Thymus (tissue), 11 donors: ENCODE measurements at regions not wholly inside any gene's neighbourhood (a gene's known extent, or its start where the extent isn't known, plus 50 kb on each side); places are given as distances from the start of the nearest gene placed in this dataset.
A peak's percentile ranks its signal among the peaks of the same experiment; 100 is the strongest.
"Not testable (repeated sequence)": the region's sequence is repeated elsewhere in the genome, so short reads cannot be mapped to it uniquely, and the experiment has no call there.

Experiments used
- DNase-seq, 9 donors: peaks; one replicate each; pipeline ENCODE4 v3.0.0-alpha.2; 2013; ENCODE audit warnings: low spot score in 9 of 9, low read depth in 6 of 9, missing footprints in 1 of 9
- H3K27ac ChIP-seq, 2 donors: one replicate each; pipeline ENCODE4 v1.5.1; 2013; ENCODE audit warnings: control low read depth in 1 of 2, low read depth in 1 of 2, low read length in 1 of 2, mild to moderate bottlenecking in 1 of 2, moderate library complexity in 1 of 2
- H3K27me3 ChIP-seq, 2 donors: one replicate each; pipeline ENCODE4 v1.5.1; 2013; ENCODE audit warnings: low read length in 1 of 2; ENCODE audit not compliant: control insufficient read depth in 2 of 2, insufficient read depth in 1 of 2
- H3K36me3 ChIP-seq, 2 donors: one replicate each; pipeline ENCODE4 v1.5.1; 2013; ENCODE audit warnings: low read length in 1 of 2, mild to moderate bottlenecking in 1 of 2, moderate library complexity in 1 of 2; ENCODE audit not compliant: control insufficient read depth in 2 of 2, insufficient read depth in 2 of 2
- H3K4me1 ChIP-seq, 2 donors: one replicate each; pipeline ENCODE4 v1.5.1; 2013; ENCODE audit warnings: low read length in 2 of 2; ENCODE audit not compliant: control insufficient read depth in 2 of 2, insufficient read depth in 2 of 2
- H3K4me3 ChIP-seq, 2 donors: one replicate each; pipeline ENCODE4 v1.5.1; 2013; ENCODE audit warnings: low read length in 2 of 2, control low read depth in 1 of 2, mild to moderate bottlenecking in 1 of 2
- H3K9me3 ChIP-seq, 2 donors: one replicate each; pipeline ENCODE4 v1.5.1; 2013; ENCODE audit warnings: low read length in 1 of 2, mild to moderate bottlenecking in 1 of 2; ENCODE audit not compliant: control insufficient read depth in 2 of 2, insufficient read depth in 1 of 2
- WGBS: extraction: QIAGEN DNeasy Blood & Tissue Kit; methylation state at CpG from one replicate; pipeline ENCODE4 v1.1.7; 2013; 5-methylcytosine and 5-hydroxymethylcytosine counted together
- donor health status: healthy.

- peak in 8 of 9 donors; percentile 29 to 74 (median 51) for DNase-seq
- Histone ChIP-seq H3K9me3 (no peaks in the 10 kb centered on the region), H3K27ac (no peak overlapping the region), H3K4me1 (peaks cover 0 to 2% of the 10 kb centered on the region in 2 donors), H3K27me3 (peaks cover 0 to 4% of the 10 kb centered on the region in 2 donors), H3K4me3 (no peak overlapping the region), H3K36me3 (no peaks in the 10 kb centered on the region)
- 83% methylated on average over 7 of the region's 7 CpGs for WGBS
Observed at GRCh38 chr7:3154881-3155494, 111.3 kb upstream of the CARD11 start.

- H3K4me1 ChIP-seq: no peaks in the 10 kb centered on the region
- no peaks in the 10 kb centered on the region for H3K36me3 ChIP-seq
- H3K27ac ChIP-seq: no peak overlapping the region
- H3K9me3 ChIP-seq: no peaks in the 10 kb centered on the region
- peaks cover 0 to 4% of the 10 kb centered on the region in 2 donors for H3K27me3 ChIP-seq
- H3K4me3 ChIP-seq: no peak overlapping the region
- 97% methylated on average over 9 of the region's 9 CpGs for WGBS
- DNase-seq: no peak
Observed at GRCh38 chr7:3156508-3156907, 112.8 kb upstream of the CARD11 start.

- Histone ChIP-seq H3K4me3 (no peak overlapping the region), H3K36me3 (no peaks in the 10 kb centered on the region), H3K4me1 (no peaks in the 10 kb centered on the region), H3K9me3 (no peaks in the 10 kb centered on the region), H3K27me3 (peaks cover 0 to 4% of the 10 kb centered on the region in 2 donors), H3K27ac (no peak overlapping the region)
- no peak for DNase-seq
- WGBS: 71% methylated on average over 20 of the region's 20 CpGs
Observed at GRCh38 chr7:3157566-3158287, 114.1 kb upstream of the CARD11 start.

GRCh38 chr7:3158341-3158760, 114.7 kb upstream of the CARD11 start:
- Histone ChIP-seq H3K9me3 (no peaks in the 10 kb centered on the region), H3K4me1 (no peaks in the 10 kb centered on the region), H3K27ac (no peak overlapping the region), H3K4me3 (no peak overlapping the region), H3K27me3 (peaks cover 0 to 4% of the 10 kb centered on the region in 2 donors), H3K36me3 (no peaks in the 10 kb centered on the region)
- no peak for DNase-seq
- 92% methylated on average over 11 of the region's 11 CpGs for WGBS

- Histone ChIP-seq H3K4me1 (no peaks in the 10 kb centered on the region), H3K27me3 (peaks cover 0 to 4% of the 10 kb centered on the region in 2 donors), H3K9me3 (no peaks in the 10 kb centered on the region), H3K27ac (no peak overlapping the region), H3K36me3 (no peaks in the 10 kb centered on the region), H3K4me3 (no peak overlapping the region)
- DNase-seq: no peak
- WGBS: 94% methylated on average over 4 of the region's 4 CpGs
Observed at GRCh38 chr7:3159039-3159438, 115.4 kb upstream of the CARD11 start.

GRCh38 chr7:3159445-3159844, 115.8 kb upstream of the CARD11 start:
- no peaks in the 10 kb centered on the region for H3K4me1 ChIP-seq
- H3K9me3 ChIP-seq: no peaks in the 10 kb centered on the region
- no peak overlapping the region for H3K27ac ChIP-seq
- H3K4me3 ChIP-seq: no peak overlapping the region
- H3K27me3 ChIP-seq: peaks cover 0 to 4% of the 10 kb centered on the region in 2 donors
- WGBS: 73% methylated on average over 3 of the region's 3 CpGs
- H3K36me3 ChIP-seq: no peaks in the 10 kb centered on the region
- DNase-seq: no peak

GRCh38 chr7:3159926-3160325, 116.3 kb upstream of the CARD11 start:
- H3K9me3 ChIP-seq, H3K4me3 ChIP-seq, H3K27ac ChIP-seq, H3K27me3 ChIP-seq, H3K36me3 ChIP-seq, H3K4me1 ChIP-seq, DNase-seq: not testable (repeated sequence)
- 94% methylated on average over 5 of the region's 5 CpGs for WGBS

GRCh38 chr7:3162289-3162688, 118.6 kb upstream of the CARD11 start:
- H3K4me3 ChIP-seq: no peak overlapping the region
- no peak overlapping the region for H3K27ac ChIP-seq
- no peak for DNase-seq
- no peaks in the 10 kb centered on the region for H3K9me3 ChIP-seq
- no peaks in the 10 kb centered on the region for H3K36me3 ChIP-seq
- H3K27me3 ChIP-seq: peaks cover 0 to 6% of the 10 kb centered on the region in 2 donors
- H3K4me1 ChIP-seq: no peaks in the 10 kb centered on the region
- WGBS: 65% methylated on average over 2 of the region's 2 CpGs

- 72% methylated on average over 4 of the region's 4 CpGs for WGBS
Observed at GRCh38 chr7:3162798-3163197, 119.1 kb upstream of the CARD11 start.

More at GRCh38 chr7:3162798-3163197, 119.1 kb upstream of the CARD11 start:
- not testable (repeated sequence) for H3K27me3 ChIP-seq, H3K4me3 ChIP-seq, H3K36me3 ChIP-seq, H3K27ac ChIP-seq, DNase-seq, H3K4me1 ChIP-seq, H3K9me3 ChIP-seq
